NCI-H748 (cell line): ENCODE measurements at regions not wholly inside any gene's neighbourhood (a gene's known extent, or its start where the extent isn't known, plus 50 kb on each side); places are given as distances from the start of the nearest gene placed in this dataset.

Experiments used
- DNase-seq: peaks from one replicate; lab custom pipeline; 2025; ENCODE audit not compliant: unreplicated experiment; lab: John Stamatoyannopoulos, UW

DNA sequence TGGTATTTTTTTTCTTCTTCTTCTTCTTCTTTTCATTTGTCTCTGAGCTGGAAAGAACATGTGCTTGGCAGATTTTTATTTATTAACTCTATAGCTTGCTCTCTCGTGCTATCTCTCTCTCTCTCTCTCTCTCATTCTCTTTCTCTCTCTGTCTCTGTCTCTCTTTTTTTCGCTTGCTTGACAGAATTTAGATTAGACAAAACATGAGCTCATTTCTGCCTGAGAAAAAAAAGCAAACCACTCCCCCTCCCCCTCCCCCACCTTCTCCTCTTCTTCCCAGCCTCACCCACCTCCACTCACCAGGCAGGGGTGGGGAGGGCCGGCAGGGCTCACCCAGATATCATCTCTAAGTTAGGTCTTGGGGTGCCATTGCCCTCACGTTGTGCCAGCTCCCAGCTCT, 81.5 kb downstream of the PJA1 start:
- no peak for DNase-seq

DNA sequence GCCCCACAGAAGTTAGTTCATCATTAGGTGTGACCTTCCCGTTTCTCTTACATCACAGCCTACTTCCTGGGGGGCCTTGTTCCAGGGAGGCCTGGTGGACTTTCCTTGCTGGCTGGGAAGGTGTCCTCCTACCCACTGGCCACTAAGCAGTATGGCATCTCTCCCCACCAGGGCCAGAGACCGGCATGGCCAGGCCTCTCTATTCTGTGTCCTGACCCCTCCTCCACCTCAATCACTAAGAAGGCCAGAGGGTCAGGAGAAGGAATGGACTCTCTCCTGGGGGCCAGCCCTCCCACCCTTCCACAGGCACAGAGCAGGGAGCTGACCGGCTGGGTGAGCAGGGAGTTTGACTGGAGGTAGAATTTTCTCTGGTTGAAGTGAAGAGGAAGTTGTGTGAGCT, 81.9 kb downstream of the PJA1 start:
- DNase-seq = no peak

DNA sequence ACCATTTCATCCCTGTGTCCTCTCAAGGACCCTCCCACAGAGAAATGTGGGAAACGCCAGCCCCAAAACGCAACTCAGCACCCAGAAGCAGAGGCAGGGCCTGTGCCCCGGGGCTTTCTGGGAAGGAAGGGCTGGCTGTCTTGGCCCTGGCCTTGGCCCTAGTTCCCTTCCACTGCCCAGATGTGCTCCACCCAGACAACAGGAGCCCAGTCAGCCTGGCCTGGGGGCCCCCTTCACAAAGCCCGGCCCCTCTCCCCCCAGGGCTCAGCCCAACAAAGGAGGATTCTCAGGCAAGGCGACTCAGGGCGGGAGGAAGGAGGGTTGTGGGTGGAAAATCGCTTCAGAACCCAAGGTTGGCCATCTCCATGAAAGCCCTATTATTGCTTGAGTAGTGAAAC, 82.5 kb downstream of the PJA1 start:
- no peak for DNase-seq

DNA sequence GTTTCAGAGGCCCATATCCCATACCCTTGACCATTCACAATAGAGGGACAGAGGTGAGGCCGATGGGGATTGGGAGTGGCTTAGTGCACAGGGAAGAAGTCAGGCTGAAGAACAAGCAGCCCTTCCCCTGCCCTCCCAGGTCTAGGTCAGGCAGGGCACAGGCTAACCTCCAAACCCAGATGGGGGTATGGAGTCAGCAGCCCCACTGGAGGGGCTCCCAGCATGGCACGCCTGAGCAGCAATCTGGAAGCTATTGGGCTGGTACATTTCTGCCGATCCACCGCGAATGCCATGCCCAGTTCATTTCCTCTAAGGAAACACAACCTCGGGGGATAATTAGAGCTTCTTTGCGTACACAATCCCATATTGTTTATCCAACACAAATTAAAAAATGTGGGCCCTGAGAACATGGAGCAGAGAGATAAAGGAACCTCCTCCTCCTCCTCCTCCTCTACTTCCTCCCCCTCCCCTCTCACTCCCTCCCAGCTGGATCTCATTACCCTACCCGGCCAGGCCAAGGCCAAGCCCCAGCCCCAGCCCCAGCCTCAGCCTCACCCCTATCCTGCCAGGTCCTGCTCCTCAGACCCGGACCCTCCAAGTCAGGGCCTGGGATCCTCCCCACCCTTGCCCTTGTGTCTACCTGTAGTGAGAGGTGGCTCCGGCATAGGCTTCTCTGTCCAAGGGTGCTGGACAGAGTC, 83.0 kb downstream of the PJA1 start:
- DNase-seq = peak; percentile 7

DNA sequence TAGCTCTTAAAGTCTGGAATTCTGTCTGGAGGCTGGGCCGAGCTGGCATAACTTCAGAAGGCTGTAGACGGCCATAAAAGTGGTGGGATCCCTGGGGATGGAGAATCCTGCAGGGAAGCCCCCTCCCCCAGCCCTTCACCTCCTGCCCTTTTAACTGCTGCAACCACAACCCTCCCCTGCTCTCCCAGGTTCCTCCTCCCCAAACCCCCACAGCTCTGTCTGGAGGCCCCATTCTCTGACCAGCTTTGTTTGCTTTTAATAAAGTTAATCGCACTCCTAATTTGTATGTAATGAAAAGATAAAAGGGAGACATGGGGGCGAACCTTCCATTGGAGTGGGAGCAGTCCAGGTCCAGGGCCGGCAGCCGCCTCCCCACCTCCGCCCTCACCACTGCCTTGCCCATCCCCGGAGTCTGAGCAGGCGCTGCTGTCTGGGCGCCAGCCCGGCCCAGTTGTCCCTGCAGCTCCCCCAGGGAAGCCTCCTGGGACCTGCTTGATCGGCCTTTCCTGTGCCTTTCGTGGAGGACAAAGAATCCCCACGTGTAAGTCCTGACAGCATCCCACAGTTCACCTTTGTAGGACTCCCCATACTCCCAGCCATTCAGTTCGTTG, 84.3 kb downstream of the PJA1 start:
- peak; percentile 7 for DNase-seq

DNA sequence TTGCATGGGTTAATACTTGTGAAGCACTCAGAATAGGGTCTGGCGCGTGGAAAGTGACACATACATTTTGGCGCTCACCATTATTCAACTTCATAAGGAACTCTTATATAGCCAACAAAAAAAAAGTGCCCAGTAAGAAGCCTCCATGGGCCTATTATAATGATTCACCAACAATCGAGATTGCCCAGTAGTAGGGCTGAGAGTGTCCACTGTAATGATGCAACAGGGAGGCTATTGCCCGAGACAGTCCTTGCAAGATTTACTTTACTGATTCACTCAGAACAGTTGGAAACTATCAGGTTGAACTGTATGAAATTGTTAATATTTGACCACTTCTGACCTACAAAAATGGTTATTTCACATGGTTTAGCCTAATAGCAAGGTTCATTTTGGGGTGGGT, 86.0 kb downstream of the PJA1 start:
- no peak for DNase-seq

DNA sequence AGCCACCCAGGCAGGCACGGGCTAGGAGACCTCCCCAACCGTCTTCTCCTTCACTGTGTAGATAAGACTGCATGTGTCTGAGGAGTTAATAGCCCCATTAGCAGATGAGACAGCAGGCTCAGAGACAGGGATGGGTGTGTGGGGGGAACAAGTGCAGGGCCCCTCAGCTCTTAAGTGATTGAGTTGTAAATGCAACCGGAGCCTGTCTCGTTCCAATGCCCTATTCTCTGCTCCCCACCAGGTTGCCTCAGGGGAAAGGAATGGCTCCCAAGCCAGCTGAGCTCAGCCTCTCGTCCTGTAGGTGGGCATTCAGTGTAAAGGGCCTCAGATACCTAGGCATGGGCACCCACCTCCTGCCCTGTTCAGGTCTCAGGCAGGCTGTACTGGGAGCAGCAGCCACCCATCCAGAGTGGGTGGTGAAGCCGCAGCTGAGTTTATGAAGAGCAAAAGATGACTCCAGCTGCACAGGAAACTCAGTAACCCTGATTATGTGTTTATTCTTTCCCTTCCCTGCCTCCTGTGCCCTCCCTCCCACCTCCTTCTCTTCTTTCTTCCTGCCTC, 87.3 kb downstream of the PJA1 start:
- no peak for DNase-seq

DNA sequence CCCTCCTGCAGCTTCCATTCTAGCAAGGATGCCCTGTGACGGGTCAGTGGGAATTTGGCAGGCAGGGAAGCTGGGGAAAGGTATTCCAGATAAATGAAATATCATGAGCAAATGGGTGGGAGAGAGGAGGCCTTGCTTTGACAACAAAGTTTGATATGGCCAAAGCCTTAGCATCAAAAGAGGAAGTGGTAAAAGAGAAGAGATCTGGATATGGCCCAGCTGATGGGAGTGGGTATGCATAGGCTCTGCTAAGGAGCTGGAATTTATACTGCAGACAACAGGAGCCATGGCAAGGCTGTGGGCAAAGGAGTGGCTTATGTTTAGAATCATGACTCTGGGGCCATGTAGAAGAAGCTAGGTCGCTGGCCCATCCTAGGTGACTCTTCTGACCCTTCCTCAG, 89.2 kb downstream of the PJA1 start:
- DNase-seq = no peak

DNA sequence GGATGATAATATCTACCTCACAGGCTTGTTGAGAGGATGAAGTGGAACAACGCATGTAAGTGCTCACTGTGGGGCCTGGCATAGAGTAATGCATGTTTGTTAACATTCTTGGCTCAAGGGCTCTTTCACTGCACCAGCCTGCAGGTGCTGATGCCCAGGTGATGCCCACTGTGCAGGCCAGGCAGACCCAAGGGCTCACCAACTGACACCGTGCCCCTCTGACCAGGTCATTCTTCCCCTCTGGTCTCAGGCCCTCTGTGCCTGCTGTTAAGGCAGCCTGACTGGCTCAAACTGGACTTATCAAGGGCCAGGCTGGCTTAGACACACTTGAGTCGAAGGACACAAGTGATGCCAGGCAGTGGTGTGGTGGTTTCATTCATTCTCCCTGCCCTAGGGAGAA, 90.5 kb downstream of the PJA1 start:
- DNase-seq = no peak

DNA sequence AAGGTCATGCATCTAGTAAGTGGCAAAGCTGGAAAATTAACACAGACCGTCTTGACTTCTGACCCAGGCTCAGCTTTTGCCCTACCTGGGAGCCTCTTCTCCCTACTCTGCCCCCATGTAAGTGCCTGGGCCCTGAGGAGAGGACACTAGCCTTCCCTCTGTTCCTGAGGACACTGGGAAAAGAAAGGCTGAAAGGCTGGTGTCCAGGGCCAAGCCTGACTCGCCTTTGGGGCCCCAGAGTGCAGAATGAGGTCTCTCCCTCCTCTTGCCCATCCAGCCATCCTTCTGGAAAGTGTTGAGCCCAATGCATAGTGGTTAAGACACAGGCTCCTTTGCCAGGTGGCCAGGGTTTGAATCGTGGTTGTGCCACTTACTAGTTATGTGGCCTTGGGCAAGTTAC, 91.5 kb downstream of the PJA1 start:
- DNase-seq = no peak

DNA sequence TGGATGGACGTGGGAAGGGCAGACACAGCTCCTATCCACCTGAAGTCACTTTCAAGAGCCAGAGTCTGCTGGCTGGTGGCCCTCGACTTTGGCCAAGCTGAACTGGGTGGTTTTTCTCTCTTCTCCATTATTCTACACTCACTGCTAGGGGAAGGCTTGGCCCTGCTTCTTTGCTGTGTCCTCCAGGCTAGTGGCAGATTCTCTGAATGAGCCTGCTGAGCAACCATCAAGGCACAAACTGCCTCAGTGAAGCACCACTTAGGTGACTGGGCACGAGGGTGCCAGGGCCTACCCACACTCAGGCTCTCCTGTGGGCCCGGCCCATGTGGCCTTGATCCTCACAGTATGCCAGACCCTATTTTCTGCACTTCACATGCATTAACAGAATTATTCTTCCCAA, 92.0 kb downstream of the PJA1 start:
- no peak for DNase-seq

DNA sequence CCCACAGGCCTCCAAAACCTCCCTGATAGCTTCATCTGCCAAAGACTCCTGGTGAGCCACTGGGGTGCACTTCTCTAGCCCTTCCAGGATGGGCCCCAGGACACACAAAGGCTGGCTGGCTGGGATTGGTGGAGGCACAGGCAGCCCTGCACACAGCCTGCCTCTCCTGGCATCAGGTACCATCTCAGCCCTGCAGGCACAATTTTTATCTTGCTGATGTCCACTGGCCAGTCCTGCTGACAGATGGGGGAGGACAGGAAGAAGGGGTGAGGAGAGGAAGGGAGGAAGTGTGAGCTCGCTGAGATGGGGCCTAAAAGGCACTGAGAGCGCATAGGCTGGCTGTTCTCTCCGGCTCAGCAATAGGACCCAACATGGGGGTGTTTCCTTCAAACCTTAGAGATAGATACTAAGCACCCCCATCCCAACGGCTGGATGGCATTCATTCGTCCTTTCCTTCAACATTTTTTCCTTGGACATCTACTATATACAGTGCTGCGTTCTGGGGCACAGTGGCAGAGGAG, 92.7 kb downstream of the PJA1 start:
- no peak for DNase-seq

DNA sequence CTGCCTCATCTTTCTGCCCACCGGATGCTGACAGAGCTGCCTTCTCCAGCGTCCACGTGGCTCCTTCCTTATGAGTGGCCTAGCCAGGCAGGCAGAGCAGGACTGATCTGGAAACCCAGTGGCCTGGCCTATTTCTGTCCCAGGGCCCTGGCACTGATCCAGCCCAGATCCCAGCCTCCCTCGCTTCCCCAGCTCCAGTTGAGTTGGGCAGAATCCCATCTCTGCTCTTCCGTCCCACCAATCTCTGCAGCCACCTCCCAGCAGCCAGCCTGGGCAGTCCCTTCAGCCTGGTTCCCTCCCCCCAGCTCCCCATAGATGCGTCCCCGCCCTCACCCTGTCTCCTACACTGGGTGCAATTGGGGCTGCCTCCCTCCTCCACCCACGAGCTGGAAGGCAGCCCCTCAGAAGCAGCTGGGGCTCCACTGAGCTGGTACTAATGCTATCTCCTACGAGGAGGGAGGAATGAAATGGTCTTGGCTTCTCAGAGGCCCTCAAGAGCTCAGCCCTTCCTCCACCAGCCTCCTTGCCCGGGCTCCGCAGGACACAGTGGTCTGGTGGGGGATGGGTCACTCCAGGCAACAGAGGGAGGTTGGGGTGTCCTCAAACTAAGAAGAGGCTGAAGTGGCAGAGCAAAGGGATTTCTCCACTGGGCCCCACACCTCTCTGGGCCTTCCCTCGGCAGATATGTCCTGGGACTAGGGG, 94.2 kb downstream of the PJA1 start:
- DNase-seq = no peak

DNA sequence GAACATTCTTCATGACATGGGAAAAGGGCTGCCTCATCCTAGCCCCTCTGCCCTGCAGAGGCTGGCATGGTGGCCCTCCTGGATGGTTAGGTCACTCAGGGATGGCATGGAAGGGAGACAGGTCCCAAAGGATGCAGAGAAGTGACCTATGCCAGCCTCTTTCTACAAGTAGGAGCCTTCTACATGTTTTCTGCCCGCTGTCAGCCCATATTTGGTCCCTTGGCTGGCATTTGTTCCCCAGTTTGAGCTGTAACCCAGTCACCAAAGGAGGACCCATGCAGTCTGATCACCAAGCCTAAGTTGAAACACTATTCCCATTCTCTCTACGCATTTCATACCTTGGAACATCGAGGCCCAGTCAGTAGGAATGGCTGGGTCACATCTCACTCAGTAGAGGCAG, 95.4 kb downstream of the PJA1 start:
- no peak for DNase-seq

DNA sequence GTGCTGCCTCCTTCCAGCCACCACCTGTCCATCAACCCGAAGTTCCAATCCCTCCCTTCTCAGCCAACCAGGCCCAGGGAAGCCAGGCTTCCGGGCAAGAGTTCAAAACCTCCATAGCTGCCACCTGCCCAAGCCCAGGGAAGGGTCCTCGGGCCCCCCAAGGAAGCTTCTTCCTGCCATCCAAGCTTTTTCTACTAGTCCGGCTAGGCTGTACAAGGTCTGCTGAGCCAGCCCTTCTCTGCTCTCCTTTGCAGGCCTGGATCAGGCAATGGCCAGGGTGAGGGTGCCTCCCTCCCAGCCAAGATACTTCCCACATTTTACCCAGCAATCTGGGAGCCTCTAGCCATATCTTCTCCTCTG, 96.2 kb downstream of the PJA1 start:
- no peak for DNase-seq

DNA sequence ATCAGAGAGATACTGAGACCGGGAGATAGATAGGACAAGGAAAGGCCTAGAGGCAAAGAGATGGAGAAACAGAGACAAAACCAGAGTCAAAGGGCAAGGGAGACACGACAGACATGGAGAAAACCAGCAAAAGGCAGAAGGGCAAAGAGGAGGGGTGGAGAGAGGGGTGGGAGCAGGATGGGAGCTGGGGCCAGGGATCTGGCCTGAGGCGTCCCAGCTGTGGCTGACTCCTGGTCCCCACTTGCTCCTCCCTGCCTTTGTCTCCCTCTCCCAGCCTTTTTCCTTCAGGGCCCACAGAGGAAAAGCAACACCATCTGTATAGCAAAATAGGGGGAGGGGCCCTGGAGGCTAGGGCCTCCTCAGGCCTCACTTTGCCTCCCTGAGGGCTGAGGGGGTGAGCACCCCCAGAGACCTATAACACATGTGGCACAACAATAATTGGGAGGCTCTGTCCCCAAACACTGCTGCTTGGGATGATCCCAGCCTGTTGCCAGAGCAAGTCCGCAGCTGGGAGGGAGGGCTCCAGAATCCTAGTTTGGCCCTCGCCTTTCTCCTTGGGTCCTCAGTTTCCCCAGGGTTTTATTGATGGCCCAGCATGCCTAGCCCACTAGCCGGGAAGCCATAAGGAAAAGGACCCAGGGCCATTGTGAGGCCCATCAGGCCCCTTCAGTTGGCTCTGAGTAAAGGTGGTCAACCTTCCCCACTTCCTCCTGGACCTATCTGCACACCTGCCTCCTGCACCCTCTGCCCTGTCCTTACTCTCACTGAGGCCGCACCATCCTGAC, 96.8 kb downstream of the PJA1 start:
- no peak for DNase-seq

DNA sequence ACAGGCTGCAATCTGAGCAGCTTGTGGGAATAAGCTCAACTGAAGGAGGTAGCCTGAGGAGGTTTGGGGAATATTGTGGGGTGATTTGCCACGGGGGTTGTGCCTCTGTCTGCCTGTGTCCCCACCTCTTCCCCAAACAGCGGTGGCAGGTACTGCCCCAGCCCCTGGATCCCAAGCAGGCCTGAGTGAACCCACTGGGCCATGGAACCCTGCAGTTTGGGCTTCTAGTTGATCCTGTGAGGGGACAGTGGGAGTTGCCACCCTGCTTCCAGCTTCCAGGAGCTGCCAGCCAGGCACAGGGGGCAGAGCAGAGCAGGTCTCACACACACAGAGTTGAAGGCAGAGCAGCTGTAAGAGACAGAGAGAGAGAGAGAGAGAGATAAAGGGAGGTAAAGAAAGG, 97.4 kb downstream of the PJA1 start:
- DNase-seq = no peak

DNA sequence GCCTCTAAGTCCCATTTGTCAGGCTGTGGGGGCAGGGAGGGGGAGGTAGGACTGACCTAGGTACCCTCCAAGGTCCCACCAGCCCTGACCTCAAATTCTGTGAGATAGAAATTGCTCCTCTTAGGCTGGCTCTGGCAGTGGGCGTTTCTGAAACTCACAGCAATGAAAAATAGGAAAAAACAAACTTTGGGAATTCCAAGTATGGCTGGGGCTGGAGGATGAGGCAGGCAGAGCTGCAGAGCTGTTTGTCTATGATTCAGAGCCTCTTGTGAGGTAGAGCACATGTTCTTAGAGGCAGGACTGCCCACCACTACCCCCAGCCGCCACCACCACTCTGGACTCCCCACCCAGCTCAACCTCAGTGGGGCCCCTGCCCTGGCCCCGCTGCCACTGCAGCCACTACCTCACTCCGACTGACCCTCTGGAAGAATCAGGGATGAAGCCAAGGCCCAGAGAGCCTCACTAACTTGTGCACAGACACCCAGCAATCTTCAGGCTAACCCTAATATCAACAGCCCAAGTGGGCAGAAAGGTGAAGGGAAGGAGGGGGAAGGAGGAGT, 98.2 kb downstream of the PJA1 start:
- DNase-seq = no peak

DNA sequence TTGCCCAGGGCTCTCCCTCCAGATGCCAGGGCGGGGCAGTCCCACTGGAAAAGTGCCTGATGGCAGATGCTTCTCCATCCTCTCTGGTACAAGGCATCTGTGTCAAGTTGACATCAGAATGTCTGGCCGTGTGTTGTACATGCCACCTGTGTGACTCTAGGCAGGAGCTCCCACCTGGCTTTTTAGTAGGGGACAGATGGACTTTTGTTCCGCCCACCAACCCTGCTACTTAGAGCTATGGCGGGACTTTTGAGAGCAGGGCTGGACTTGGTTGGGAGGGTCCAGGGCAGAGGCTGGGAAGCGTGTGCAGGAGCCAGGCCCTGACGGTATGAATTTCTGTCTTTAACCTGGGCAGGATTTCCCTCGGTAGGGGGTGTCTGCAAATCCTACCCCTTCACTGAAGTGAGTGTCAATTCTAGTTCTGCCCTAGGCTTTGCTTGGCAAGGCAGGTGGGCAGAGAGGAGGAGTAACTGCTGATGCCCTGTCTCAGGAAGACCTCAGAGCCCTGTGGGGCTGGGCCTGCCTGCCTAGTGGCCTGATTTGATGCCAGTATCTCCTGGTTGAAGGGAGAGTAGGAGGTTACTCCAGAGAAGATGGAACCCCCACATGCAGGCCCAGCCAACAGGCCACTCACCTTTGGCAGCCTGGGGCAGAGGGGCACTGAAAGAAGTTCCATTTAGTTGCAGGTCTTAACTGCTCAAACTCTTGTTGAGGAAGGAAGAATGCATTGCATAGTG, 99.1 kb downstream of the PJA1 start:
- DNase-seq = no peak

DNA sequence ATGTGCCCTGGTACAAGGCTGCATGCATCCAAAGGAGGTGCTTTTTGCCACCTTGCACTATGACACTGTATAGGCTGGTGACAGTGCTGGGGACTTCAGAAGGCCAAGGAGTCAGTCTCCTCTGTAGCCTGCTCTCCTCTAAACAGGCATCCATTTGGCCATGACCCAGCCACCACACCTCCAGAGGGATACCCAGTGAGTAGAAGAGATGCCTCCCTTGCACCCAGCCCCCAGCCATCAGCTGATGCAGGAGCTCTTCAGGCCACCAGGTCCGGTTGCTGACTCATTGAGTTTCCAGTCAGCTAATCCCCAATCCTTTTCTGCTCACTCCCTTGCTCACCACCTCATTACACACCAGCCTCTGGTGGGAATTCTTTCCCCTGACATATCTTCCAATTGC, 99.8 kb downstream of the PJA1 start:
- no peak for DNase-seq
